ENCODE measurements at regions not wholly inside any gene's neighbourhood (a gene's known extent, or its start where the extent isn't known, plus 50 kb on each side); places are given as distances from the start of the nearest gene placed in this dataset.
A peak's percentile ranks its signal among the peaks of the same experiment; 100 is the strongest.

DNA sequence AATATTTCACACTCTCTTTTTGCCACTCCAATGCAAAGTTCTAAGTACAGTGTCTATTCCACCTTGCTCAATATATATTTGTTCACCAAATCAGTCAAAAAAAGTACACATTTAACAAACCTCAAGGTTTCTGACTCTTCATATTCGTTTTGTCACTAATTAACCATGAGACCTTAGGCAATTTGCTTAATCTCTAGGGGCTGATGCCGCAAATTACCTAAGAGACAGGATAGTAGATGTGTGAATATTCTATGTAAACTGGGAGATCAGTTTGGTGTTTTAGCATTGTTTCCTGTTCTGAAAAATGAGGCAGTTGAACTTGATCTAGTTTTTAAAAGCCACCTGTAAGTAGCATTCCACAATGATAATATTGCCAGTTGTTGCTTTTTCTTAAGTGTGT, 182.5 kb upstream of the KCNH8 start:
- no peaks in the 10 kb centered on the region for H3K27me3 ChIP-seq (ENCODE audit: low read depth)
- in situ Hi-C loops (cut with MboI; ENCODE audit: low sequenced_read_pairs) = no loop called here
- H3K4me3 ChIP-seq = no peak overlapping the region
- no peaks in the 10 kb centered on the region for H3K4me1 ChIP-seq
- H3K36me3 ChIP-seq (replicated peaks) = no peaks in the 10 kb centered on the region
- H3K9me3 ChIP-seq = no peaks in the 10 kb centered on the region
- no peak for DNase-seq (ENCODE audit: low spot score in 2 of 2)

DNA sequence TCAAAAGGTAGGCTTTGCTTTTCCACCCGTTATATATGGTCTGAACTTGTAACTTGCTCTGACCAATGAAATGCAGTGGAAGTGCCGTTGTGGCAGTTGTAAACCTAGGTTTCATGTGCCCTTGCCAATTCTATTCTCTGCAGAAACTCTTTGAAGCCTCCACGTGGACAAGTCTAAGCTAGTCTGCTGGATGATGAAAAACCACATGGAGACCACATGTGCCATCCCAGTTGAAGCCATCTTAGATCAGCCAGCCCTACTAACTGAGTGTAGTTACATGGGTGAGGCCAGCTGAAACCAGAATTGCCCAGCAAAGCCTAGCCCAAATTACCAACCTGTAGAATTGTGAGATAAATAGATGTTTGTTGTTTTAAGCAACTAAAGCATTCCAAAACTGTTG, 183.7 kb upstream of the KCNH8 start:
- Histone ChIP-seq H3K36me3 (replicated peaks) (no peaks in the 10 kb centered on the region), H3K4me3 (no peak overlapping the region), H3K9me3 (no peaks in the 10 kb centered on the region), H3K27me3 (ENCODE audit: low read depth) (no peaks in the 10 kb centered on the region), H3K4me1 (no peaks in the 10 kb centered on the region)
- no peak for DNase-seq (ENCODE audit: low spot score in 2 of 2)
- in situ Hi-C loops (cut with MboI; ENCODE audit: low sequenced_read_pairs) = no loop called here

DNA sequence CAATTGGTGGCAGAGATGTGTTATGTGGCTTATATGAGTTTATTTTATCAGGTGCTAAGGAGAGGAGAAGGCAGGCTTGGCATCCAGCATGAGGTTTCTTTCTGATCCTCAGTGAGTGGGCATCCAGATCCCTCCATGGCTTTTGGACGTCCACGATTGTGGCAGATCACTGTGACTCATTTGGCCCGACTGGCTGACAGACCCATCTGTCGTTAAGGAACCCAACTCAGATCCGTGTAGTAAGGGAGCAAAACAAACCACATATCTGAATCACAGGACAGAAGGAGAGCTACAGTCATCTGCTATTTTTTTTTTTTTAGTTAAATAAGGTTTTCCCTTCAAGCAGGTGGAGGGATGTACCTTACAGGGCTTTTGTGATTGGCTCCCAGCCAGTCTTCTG, 197.0 kb upstream of the KCNH8 start:
- no peaks in the 10 kb centered on the region for H3K27me3 ChIP-seq (ENCODE audit: low read depth)
- no peak for DNase-seq (ENCODE audit: low spot score in 2 of 2)
- no peaks in the 10 kb centered on the region for H3K4me1 ChIP-seq
- H3K4me3 ChIP-seq = no peak overlapping the region
- H3K9me3 ChIP-seq = no peaks in the 10 kb centered on the region
- H3K36me3 ChIP-seq (replicated peaks) = no peaks in the 10 kb centered on the region
- in situ Hi-C loops (cut with MboI; ENCODE audit: low sequenced_read_pairs) = no loop called here

DNA sequence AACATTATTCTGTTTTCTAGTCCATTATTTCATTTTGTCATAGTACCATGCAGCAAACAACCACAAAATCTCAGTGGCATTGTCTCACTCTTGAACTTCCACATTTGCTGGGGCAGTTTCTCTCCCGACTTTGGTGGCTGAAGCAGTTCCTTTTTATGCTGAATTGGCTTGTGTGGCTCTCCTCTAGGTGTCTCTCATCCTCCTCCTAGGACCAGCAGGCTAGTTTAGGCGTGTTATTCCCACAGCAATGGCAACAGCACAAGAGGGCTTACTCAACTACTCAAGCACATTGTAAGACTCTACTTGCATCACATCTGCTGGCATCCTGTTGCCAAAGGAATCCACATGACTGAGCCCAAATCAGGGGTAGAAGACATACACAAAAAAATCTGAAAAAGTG, 201.8 kb upstream of the KCNH8 start:
- peak in 1 of 2 experiments; percentile 2 for DNase-seq (ENCODE audit: low spot score in 2 of 2)
- H3K4me3 ChIP-seq = no peak overlapping the region
- H3K36me3 ChIP-seq (replicated peaks) = no peaks in the 10 kb centered on the region
- no peaks in the 10 kb centered on the region for H3K4me1 ChIP-seq
- in situ Hi-C loops (cut with MboI; ENCODE audit: low sequenced_read_pairs) = no loop called here
- H3K27me3 ChIP-seq (ENCODE audit: low read depth) = no peaks in the 10 kb centered on the region
- no peaks in the 10 kb centered on the region for H3K9me3 ChIP-seq

DNA sequence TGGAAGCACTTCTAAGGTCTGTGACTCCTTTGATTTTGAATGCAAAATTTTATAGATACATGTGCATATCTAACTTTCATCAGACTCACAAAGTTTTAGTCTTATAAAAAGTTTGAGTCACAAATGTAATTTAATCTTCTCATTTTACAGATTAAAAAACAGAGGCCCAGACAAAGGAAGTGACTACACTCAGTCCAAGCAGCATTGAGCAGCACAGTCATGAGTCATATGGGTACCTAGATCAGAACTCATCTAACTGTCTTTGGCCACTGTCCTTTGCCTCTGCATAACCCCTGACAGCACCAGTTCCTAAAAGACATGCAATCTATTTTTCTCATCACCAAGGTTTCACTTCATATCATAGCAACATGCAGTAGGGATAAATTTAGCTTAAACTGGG, 210.7 kb upstream of the KCNH8 start:
- in situ Hi-C loops (cut with MboI; ENCODE audit: low sequenced_read_pairs) = no loop called here
- Histone ChIP-seq H3K4me1 (no peaks in the 10 kb centered on the region), H3K9me3 (no peaks in the 10 kb centered on the region), H3K4me3 (no peak overlapping the region), H3K36me3 (replicated peaks) (no peaks in the 10 kb centered on the region), H3K27me3 (ENCODE audit: low read depth) (no peaks in the 10 kb centered on the region)
- no peak for DNase-seq (ENCODE audit: low spot score in 2 of 2)

DNA sequence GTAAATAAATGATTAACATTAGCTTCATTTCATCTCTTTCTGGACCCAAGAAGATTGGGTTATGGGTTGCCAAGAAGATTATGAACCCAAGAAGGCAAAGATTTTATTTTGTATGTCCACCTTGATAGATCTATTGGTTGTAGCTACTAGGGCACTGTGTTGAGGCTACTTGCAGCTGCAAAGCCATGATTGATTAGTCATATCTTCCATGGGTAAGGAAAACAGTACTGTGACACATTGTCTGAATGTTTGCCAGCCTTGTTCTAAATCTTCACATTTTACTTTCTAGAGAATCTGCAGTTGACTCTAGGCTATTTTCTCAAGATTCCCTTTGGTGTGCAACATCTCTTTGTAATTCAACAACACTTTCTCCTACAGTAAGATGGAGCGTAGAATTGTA, 229.2 kb upstream of the KCNH8 start:
- no peaks in the 10 kb centered on the region for H3K36me3 ChIP-seq (replicated peaks)
- no peaks in the 10 kb centered on the region for H3K9me3 ChIP-seq
- in situ Hi-C loops (cut with MboI; ENCODE audit: low sequenced_read_pairs) = no loop called here
- H3K4me3 ChIP-seq = no peak overlapping the region
- no peaks in the 10 kb centered on the region for H3K27me3 ChIP-seq (ENCODE audit: low read depth)
- H3K4me1 ChIP-seq = no peaks in the 10 kb centered on the region
- DNase-seq (ENCODE audit: low spot score in 2 of 2) = no peak

DNA sequence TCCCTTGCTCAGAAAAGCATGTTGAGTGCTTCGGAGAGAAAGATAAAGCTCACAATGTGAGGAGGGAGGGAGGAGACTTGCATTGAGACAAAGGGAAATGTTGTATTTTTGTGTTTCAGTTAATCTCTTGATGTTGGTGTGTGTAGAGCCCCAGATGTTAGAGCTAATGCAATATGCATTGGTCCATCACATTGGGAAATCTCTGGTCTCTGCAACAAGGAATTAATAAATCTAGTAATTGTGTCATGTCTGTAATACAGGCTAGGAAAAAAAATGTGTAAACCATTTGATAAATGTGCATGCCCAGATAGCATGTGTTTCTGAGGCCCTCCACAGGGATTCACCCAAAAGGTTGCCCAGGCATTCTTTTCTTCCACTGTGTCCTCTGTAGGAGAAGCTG, 230.4 kb upstream of the KCNH8 start:
- Histone ChIP-seq H3K4me1 (no peaks in the 10 kb centered on the region), H3K36me3 (replicated peaks) (no peaks in the 10 kb centered on the region), H3K4me3 (no peak overlapping the region), H3K9me3 (no peaks in the 10 kb centered on the region), H3K27me3 (ENCODE audit: low read depth) (no peaks in the 10 kb centered on the region)
- no peak for DNase-seq (ENCODE audit: low spot score in 2 of 2)
- in situ Hi-C loops (cut with MboI; ENCODE audit: low sequenced_read_pairs) = no loop called here

DNA sequence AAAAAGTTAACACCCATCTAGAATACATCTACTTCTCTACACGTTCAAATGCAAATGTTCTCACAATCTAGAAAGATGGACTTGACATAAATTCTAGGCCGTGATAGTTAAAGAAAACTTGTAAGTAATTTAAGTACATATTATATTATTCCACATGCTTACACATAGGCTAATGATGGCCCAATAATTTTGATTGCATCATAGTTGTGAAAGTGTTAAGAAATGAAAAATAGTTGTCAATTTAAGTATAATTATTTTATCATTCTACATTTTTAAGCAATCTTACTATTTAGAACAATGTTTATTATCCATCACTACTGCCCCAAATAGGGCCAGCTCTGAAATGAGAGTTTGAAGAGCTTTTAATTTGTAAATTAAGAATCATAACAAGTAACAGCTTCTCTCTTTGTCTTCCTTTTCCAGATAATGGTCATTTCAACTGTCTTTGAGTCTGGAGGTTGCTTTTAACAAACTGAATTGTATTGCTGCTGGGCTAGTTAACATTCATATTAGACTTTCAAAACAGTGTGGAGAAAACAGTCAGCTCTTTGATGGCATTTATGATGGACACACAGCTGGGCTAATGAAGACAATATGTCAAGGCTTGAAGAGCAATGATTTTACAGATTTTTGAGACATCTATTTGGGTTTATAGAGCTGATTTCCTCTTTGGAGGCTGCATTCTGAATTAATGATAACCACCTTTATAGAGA, 246.1 kb upstream of the KCNH8 start:
- in situ Hi-C loops (cut with MboI; ENCODE audit: low sequenced_read_pairs) = no loop called here
- no peaks in the 10 kb centered on the region for H3K27me3 ChIP-seq (ENCODE audit: low read depth)

DNA sequence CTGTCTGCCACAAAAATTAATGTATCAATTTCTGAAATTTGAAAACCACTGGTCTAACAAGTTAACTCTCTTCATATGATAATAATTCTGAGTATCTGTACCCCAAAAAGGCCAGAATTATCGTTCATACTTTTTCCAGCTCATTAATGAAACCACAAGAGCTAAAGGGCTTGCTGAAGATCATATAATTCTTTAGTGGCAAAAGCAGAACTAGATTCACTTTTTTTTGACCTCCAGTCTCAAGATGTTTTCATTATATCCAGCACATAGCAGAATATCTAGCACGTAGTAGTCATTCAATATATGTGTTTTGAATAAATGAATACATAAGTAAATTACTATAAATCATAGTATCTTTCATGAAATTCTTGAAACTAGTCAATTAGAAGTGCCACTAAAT, 246.7 kb upstream of the KCNH8 start:
- no peak overlapping the region for H3K4me3 ChIP-seq
- no peaks in the 10 kb centered on the region for H3K9me3 ChIP-seq
- DNase-seq (ENCODE audit: low spot score in 2 of 2) = no peak
- H3K4me1 ChIP-seq = no peaks in the 10 kb centered on the region
- H3K36me3 ChIP-seq (replicated peaks) = no peaks in the 10 kb centered on the region
- H3K27me3 ChIP-seq (ENCODE audit: low read depth) = no peaks in the 10 kb centered on the region
- in situ Hi-C loops (cut with MboI; ENCODE audit: low sequenced_read_pairs) = no loop called here

More for the DNA sequence above, 246.1 kb upstream of the KCNH8 start:
- H3K4me3 ChIP-seq = no peak overlapping the region
- H3K9me3 ChIP-seq = no peaks in the 10 kb centered on the region
- no peaks in the 10 kb centered on the region for H3K4me1 ChIP-seq
- DNase-seq (ENCODE audit: low spot score in 2 of 2) = no peak
- no peaks in the 10 kb centered on the region for H3K36me3 ChIP-seq (replicated peaks)

DNA sequence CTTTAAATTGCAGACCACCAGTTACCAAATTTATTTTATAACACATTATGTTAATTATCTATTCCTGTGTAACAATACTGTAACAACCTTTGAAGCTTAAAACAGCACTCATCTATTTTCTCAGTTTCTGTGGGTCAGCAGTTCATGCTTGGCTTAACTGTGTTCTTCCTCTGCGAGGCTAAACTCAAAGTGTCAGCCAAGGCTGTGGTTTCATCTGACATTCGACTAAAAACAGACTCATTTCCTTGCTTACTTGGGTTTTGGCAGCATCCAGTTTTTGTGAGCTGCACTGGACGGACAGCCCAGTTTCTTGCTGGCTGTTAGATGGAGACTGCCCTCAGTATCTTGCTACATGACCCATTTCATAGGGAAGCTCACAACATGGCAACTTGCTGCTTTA, 247.3 kb upstream of the KCNH8 start:
- H3K27me3 ChIP-seq (ENCODE audit: low read depth) = no peaks in the 10 kb centered on the region
- no peaks in the 10 kb centered on the region for H3K36me3 ChIP-seq (replicated peaks)
- H3K9me3 ChIP-seq = no peaks in the 10 kb centered on the region
- no peak overlapping the region for H3K4me3 ChIP-seq
- no peaks in the 10 kb centered on the region for H3K4me1 ChIP-seq
- no peak for DNase-seq (ENCODE audit: low spot score in 2 of 2)
- in situ Hi-C loops (cut with MboI; ENCODE audit: low sequenced_read_pairs) = no loop called here

DNA sequence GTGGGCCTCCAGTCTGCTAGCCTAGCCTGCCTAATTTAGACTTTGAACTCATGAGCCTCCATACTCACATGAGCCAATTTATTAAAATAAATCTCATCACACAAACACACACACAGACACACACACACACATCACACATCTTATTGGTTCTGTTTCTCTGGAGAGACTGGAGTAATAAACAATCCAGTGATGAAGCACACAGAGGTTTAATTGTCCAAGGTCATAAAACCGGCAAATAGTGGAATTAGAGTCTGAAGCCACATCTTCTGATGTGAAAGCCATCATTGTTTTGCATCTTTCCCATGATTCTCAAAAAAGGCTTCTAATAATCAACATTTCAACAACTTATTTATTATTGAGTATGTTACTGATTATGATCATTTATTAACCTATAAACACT, 249.4 kb upstream of the KCNH8 start:
- no peak for DNase-seq (ENCODE audit: low spot score in 2 of 2)
- H3K4me1 ChIP-seq = no peaks in the 10 kb centered on the region
- no peaks in the 10 kb centered on the region for H3K27me3 ChIP-seq (ENCODE audit: low read depth)
- no peak overlapping the region for H3K4me3 ChIP-seq
- in situ Hi-C loops (cut with MboI; ENCODE audit: low sequenced_read_pairs) = no loop called here
- no peaks in the 10 kb centered on the region for H3K36me3 ChIP-seq (replicated peaks)
- H3K9me3 ChIP-seq = no peaks in the 10 kb centered on the region

DNA sequence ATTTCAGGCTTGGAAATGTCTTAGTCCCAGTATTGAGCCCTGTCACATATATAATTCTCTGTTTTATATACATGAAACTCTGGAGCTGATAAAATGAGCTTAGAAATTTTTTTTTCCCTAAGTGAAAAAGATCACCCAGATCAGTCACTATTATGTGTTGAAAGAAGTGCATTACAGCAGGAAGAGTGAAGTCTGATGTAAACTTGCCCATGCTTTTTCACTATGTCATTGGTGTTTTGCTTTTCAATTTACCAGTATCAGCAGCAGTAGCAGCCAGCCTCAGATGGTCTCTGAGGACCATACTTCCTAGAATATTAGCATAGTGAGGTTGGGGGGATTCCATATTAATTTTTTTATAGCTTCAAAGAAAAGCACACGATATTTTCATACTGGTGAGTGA, 255.6 kb upstream of the KCNH8 start:
- DNase-seq (ENCODE audit: low spot score in 2 of 2) = no peak
- H3K4me3 ChIP-seq = no peak overlapping the region
- H3K27me3 ChIP-seq (ENCODE audit: low read depth) = no peaks in the 10 kb centered on the region
- H3K9me3 ChIP-seq = no peaks in the 10 kb centered on the region
- H3K36me3 ChIP-seq (replicated peaks) = no peaks in the 10 kb centered on the region
- in situ Hi-C loops (cut with MboI; ENCODE audit: low sequenced_read_pairs) = no loop called here
- H3K4me1 ChIP-seq = no peaks in the 10 kb centered on the region

DNA sequence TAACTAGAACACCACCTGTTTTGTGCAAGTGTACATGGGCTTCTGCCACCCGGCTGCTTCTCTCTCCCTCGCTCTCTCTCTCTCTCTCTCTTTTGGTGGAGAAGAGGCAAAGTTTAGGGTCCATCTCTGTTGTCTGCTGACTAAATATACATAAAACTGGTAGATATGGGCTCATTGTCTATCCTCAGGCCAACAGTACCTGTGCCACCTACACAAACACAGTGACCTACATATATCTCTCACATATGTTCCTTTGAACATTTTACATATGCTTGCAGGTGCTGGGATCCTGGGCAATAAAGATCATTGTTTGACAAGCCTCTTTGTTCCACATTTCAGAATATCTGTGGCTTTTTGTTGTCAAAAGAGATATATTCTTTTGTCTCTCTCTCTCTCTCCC, 256.3 kb upstream of the KCNH8 start:
- no peaks in the 10 kb centered on the region for H3K9me3 ChIP-seq
- H3K4me1 ChIP-seq = no peaks in the 10 kb centered on the region
- no peaks in the 10 kb centered on the region for H3K27me3 ChIP-seq (ENCODE audit: low read depth)
- in situ Hi-C loops (cut with MboI; ENCODE audit: low sequenced_read_pairs) = no loop called here
- no peak overlapping the region for H3K4me3 ChIP-seq
- H3K36me3 ChIP-seq (replicated peaks) = no peaks in the 10 kb centered on the region
- DNase-seq (ENCODE audit: low spot score in 2 of 2) = no peak

DNA sequence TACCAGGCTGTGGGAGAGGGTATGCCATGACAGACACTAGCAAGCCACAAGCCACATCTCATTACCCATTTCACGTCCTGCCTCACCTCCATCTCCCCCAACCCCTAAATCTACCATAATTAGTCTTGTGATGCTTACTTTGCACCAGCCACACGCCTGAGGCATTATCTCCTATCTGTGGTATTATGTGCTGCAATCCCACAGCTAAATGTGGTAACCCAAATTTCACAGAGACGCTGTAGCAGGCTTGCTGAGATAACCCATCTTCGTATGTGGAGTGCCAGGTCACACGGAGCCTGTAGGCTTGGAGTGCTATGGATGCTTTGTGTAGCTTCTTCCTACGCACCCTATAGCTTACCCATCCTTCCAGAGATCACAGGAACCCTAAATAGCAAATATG, 256.7 kb upstream of the KCNH8 start:
- H3K9me3 ChIP-seq = no peaks in the 10 kb centered on the region
- H3K4me1 ChIP-seq = no peaks in the 10 kb centered on the region
- in situ Hi-C loops (cut with MboI; ENCODE audit: low sequenced_read_pairs) = no loop called here
- H3K36me3 ChIP-seq (replicated peaks) = no peaks in the 10 kb centered on the region
- H3K27me3 ChIP-seq (ENCODE audit: low read depth) = no peaks in the 10 kb centered on the region
- no peak for DNase-seq (ENCODE audit: low spot score in 2 of 2)
- H3K4me3 ChIP-seq = no peak overlapping the region

DNA sequence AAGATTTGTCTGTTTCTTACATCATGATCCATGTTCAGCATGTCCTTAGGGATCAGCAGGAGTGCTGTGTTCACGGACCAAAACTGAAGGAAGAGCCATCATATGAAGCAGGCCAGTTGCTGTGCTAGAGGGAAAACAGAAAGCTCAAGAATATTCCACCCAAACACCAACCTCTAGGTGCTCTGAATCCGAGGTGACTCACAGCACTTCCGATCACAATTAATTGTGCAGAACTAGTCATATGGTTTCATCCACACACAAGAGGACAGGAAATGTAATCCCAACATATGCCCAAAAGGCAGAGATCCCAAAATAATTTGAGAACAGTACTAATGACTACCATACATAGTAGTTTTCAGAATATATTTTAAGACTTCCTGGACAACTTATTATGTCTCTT, 257.9 kb upstream of the KCNH8 start:
- Histone ChIP-seq H3K4me1 (no peaks in the 10 kb centered on the region), H3K27me3 (ENCODE audit: low read depth) (no peaks in the 10 kb centered on the region), H3K36me3 (replicated peaks) (no peaks in the 10 kb centered on the region), H3K9me3 (no peaks in the 10 kb centered on the region), H3K4me3 (no peak overlapping the region)
- in situ Hi-C loops (cut with MboI; ENCODE audit: low sequenced_read_pairs) = no loop called here
- DNase-seq (ENCODE audit: low spot score in 2 of 2) = no peak

All from HAP-1 (cell line).